GM12878 (cell line): ENCODE measurements at regions not wholly inside any gene's neighbourhood (a gene's known extent, or its start where the extent isn't known, plus 50 kb on each side); places are given as distances from the start of the nearest gene placed in this dataset.
"Not testable (repeated sequence)": the region's sequence is repeated elsewhere in the genome, so short reads cannot be mapped to it uniquely, and the experiment has no call there.

Experiments
- ATAC-seq: fragments of 200-7000 bp; cut with Tn5 transposase; 3 replicates; pipeline ENCODE4 v1.9.1; 2020; ENCODE audit warnings: mild to moderate bottlenecking, moderate library complexity
- BruUV-seq: library from RNA; stranded (reverse); fragments of 400-500 nt; replicated peaks from 2 replicates; lab custom pipeline; 2021; lab: Mats Ljungman, UMichigan
- CTCF ChIA-PET: fragments of 300-600 bp; sonication (Branson Sonifier 250); formaldehyde crosslinking; extraction: SDS; loops from one replicate; lab custom pipeline; 2021; ENCODE audit warnings: inconsistent platforms; lab: Yijun Ruan, JAX
- POLR2A ChIA-PET: fragments of 350-600 bp; formaldehyde crosslinking; extraction: SDS; loops from one replicate; lab custom pipeline; 2021; ENCODE audit warnings: inconsistent platforms; lab: Charles Lee
- RAD21 ChIA-PET: fragments of 300-600 bp; sonication (Branson Sonifier 250); formaldehyde crosslinking; loops from one replicate; lab custom pipeline; 2023; ENCODE audit warnings: antibody characterized with exemption; ENCODE audit not compliant: unreplicated experiment; lab: Charles Lee
- SMC1A ChIA-PET: fragments of 300-600 bp; sonication (Branson Sonifier 250); formaldehyde crosslinking; loops from one replicate; lab custom pipeline; 2023; ENCODE audit not compliant: unreplicated experiment, uncharacterized antibody; lab: Charles Lee
- DNase-seq: peaks from one replicate; pipeline ENCODE4 v3.0.0-alpha.2; 2011; ENCODE audit warnings: low read depth, low spot score
- FAIRE-seq: peaks from 3 replicates; lab custom pipeline; 2011; peaks lifted over from hg19 to GRCh38; lab: Jason Lieb, UNC
- H2AFZ ChIP-seq: 2 replicates; pipeline ENCODE4 v1.6.0; 2011; ENCODE audit warnings: low read depth, low read length, control low read depth; ENCODE audit not compliant: control insufficient read depth
- H3K27ac ChIP-seq: 2 replicates; pipeline ENCODE4 v1.5.1; 2011; ENCODE audit warnings: control low read depth; ENCODE audit not compliant: control insufficient read depth, insufficient read depth
- H3K27me3 ChIP-seq, 2 experiments: replicated peaks in 1 of 2; 2 replicates each; pipeline versions ENCODE4 v1.6.0 to v1.6.1; 2011; ENCODE audit warnings: low read length in 1 of 2; ENCODE audit not compliant: control insufficient read depth in 2 of 2, insufficient read depth in 2 of 2
- H3K36me3 ChIP-seq, 2 experiments: 2 replicates each; pipeline ENCODE4 v1.5.1; 2011; ENCODE audit warnings: low read length in 1 of 2; ENCODE audit not compliant: control insufficient read depth in 2 of 2, insufficient read depth in 2 of 2
- H3K4me1 ChIP-seq: 2 replicates; pipeline ENCODE4 v1.6.1; 2011; ENCODE audit warnings: mild to moderate bottlenecking, low read length, moderate library complexity, mixed read lengths; ENCODE audit not compliant: control insufficient read depth, insufficient read depth
- H3K4me2 ChIP-seq: 2 replicates; pipeline ENCODE4 v1.6.0; 2011; ENCODE audit warnings: control low read depth; ENCODE audit not compliant: control insufficient read depth, insufficient read depth
- H3K4me3 ChIP-seq: fragments of 200-600 bp; sonication (generic); 2 replicates; pipeline ENCODE4 v1.5.1; 2016
- H3K79me2 ChIP-seq: 2 replicates; pipeline ENCODE4 v1.6.0; 2011; ENCODE audit warnings: low read length; ENCODE audit not compliant: control insufficient read depth, insufficient read depth
- H3K9ac ChIP-seq: 2 replicates; pipeline ENCODE4 v1.8.0; 2011; ENCODE audit warnings: low read length, control low read depth, mixed read lengths; ENCODE audit not compliant: control insufficient read depth, insufficient read depth
- H3K9me3 ChIP-seq: replicated peaks from 3 replicates; pipeline ENCODE4 v1.5.1; 2011; ENCODE audit warnings: mild to moderate bottlenecking, low read length; ENCODE audit not compliant: control insufficient read depth, insufficient read depth
- H4K20me1 ChIP-seq: 2 replicates; pipeline ENCODE4 v1.6.0; 2011; ENCODE audit not compliant: control insufficient read depth, insufficient read depth
- WGBS: methylation state at CpG from one replicate; pipeline ENCODE4 v1.1.6; 2016; ENCODE audit warnings: low lambda C conversion rate; ENCODE audit not compliant: insufficient replicate concordance, insufficient coverage; ENCODE audit errors: missing lambda C conversion rate; 5-methylcytosine and 5-hydroxymethylcytosine counted together
- in situ Hi-C: fragments of 300-500 bp; cut with MboI; formaldehyde crosslinking; loops from 9 replicates; pipeline ENCODE4 v1.14.3; 2018; ENCODE audit warnings: mixed read lengths
- intact Hi-C: fragments of 100-400 bp; cut with micrococcal nuclease; formaldehyde crosslinking; loops from one replicate; pipeline ENCODE4 v1.14.2; 2022; ENCODE audit not compliant: unreplicated experiment
- TF ChIP-seq, protein P1 (sequence below): fragments of 150-350 bp; IDR thresholded peaks from 2 replicates; pipeline ENCODE4 v1.6.1; 2014; ENCODE audit warnings: mild to moderate bottlenecking, low read depth, low read length

DNA sequence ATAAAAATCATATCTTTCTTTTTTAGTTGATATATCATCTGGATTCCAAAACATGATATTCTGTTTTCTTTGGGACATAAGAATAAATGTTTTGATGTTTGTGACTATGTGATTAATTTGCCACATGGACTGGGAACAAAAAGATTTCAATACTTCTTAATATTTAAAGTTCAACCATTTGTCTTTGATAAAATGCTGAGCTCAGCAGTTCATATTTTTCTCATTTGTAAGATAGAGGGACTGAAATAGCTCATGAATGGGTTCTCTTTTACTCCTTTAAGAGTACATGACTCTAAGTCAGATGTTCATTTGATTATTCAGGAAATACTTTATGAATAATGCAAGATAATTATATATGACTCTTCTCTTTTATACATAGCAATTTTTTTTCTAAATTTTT lies 205.9 kb upstream of the FAM47A start:
- Histone ChIP-seq H2AFZ (no peak overlapping the region), H3K9ac (no peak overlapping the region), H3K27me3 (no peaks in the 10 kb centered on the region), H3K9me3 (no peaks in the 10 kb centered on the region), H3K4me2 (no peak overlapping the region), H3K79me2 (no peaks in the 10 kb centered on the region), H4K20me1 (no peaks in the 10 kb centered on the region), H3K4me3 (no peak overlapping the region), H3K4me1 (no peaks in the 10 kb centered on the region), H3K36me3 (no peaks in the 10 kb centered on the region), H3K27ac (no peak overlapping the region)
- POLR2A ChIA-PET: no interaction called here
- FAIRE-seq (no peak), DNase-seq (no peak), ATAC-seq (no peak)
- intact Hi-C loops: no loop called here
- TF ChIP-seq, protein P1, sequence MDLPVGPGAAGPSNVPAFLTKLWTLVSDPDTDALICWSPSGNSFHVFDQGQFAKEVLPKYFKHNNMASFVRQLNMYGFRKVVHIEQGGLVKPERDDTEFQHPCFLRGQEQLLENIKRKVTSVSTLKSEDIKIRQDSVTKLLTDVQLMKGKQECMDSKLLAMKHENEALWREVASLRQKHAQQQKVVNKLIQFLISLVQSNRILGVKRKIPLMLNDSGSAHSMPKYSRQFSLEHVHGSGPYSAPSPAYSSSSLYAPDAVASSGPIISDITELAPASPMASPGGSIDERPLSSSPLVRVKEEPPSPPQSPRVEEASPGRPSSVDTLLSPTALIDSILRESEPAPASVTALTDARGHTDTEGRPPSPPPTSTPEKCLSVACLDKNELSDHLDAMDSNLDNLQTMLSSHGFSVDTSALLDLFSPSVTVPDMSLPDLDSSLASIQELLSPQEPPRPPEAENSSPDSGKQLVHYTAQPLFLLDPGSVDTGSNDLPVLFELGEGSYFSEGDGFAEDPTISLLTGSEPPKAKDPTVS: no peak
- SMC1A ChIA-PET: no interaction called here
- BruUV-seq: no TSS peak
- in situ Hi-C loops: no loop called here
- CTCF ChIA-PET: no interaction called here
- RAD21 ChIA-PET: no interaction called here

- H3K27me3 ChIP-seq, in situ Hi-C loops, H4K20me1 ChIP-seq, H2AFZ ChIP-seq, FAIRE-seq, DNase-seq, H3K9ac ChIP-seq, H3K9me3 ChIP-seq, CTCF ChIA-PET, H3K27ac ChIP-seq, BruUV-seq, H3K4me3 ChIP-seq, RAD21 ChIA-PET, H3K79me2 ChIP-seq, H3K36me3 ChIP-seq, SMC1A ChIA-PET, intact Hi-C loops, H3K4me1 ChIP-seq, POLR2A ChIA-PET, ATAC-seq, H3K4me2 ChIP-seq: not testable (repeated sequence)
- 4% methylated on average over 2 of the region's 2 CpGs for WGBS
Measured at GRCh38 chrX:34335376-34335775, 203.3 kb upstream of the FAM47A start.
